ENCODE measurements at regions not wholly inside any gene's neighbourhood (a gene's known extent, or its start where the extent isn't known, plus 50 kb on each side); places are given as distances from the start of the nearest gene placed in this dataset.

GRCh38 chr9:115674091-115674490 lies 479.5 kb upstream of the PAPPA start:
- no peak overlapping the region for H2AK5ac ChIP-seq (ENCODE audit: insufficient read length, low read length)
- no peak overlapping the region for H2BK20ac ChIP-seq (ENCODE audit: low read depth, low read length, poor library complexity, severe bottlenecking)
- WGBS (ENCODE audit: extremely low coverage, insufficient read length, low lambda C conversion rate) = no CpG with 5 or more reads among the region's 1 CpG
- H2BK120ac ChIP-seq (ENCODE audit: low read depth, low read length, poor library complexity, severe bottlenecking) = no peak overlapping the region
- no peak overlapping the region for H2BK12ac ChIP-seq (ENCODE audit: insufficient read length, low read depth, low read length)
- Mint-ChIP-seq H3K4me3 (no peak overlapping the region), H3K4me1 (peaks cover 12 to 26% of the 10 kb centered on the region in 2 experiments), H3K9me3 (peaks cover 5 to 12% of the 10 kb centered on the region in 2 experiments; a peak in 4 of 5 replicates), H3K36me3 (ENCODE audit: insufficient read depth in 1 of 3, low read depth in 3 of 3) (peaks cover 0 to 7% (median 0%) of the 10 kb centered on the region in 3 experiments; a peak in 2 of 7 replicates), H3K27me3 (ENCODE audit: low read depth) (no peaks in the 10 kb centered on the region), H3K27ac (no peak overlapping the region)
- no peak overlapping the region for H4K8ac ChIP-seq (replicated peaks; ENCODE audit: insufficient read length, low read depth, low read length)
- H3K4me2 ChIP-seq (ENCODE audit: insufficient read depth, insufficient read length, low read length) = no peak overlapping the region
- H3K14ac ChIP-seq (ENCODE audit: insufficient read depth, low read length) = no peak overlapping the region
- no peaks in the 10 kb centered on the region for H3K23me2 ChIP-seq (ENCODE audit: insufficient read length, low read depth, low read length, poor library complexity, severe bottlenecking)
- H4K5ac ChIP-seq (ENCODE audit: insufficient read length, low read depth, low read length) = no peak overlapping the region
- no peak overlapping the region for H3K4ac ChIP-seq (ENCODE audit: low read depth, low read length)
- H2BK5ac ChIP-seq (ENCODE audit: insufficient read length, low read length) = no peak overlapping the region
- H3K23ac ChIP-seq (ENCODE audit: insufficient read length, low read depth, low read length) = no peak overlapping the region
- no peaks in the 10 kb centered on the region for H4K20me1 ChIP-seq (ENCODE audit: control insufficient read depth, insufficient read depth, insufficient read length)
- TF ChIP-seq CTCF (conservative IDR thresholded peaks at IDR 0.05) = no peak
- no peak overlapping the region for H3K18ac ChIP-seq (ENCODE audit: insufficient read length, low read depth, low read length)
- no peak overlapping the region for H4K91ac ChIP-seq (ENCODE audit: insufficient read length, low read depth, low read length)
- no peak overlapping the region for H2BK15ac ChIP-seq (ENCODE audit: low read depth, low read length)
- H3K56ac ChIP-seq (ENCODE audit: insufficient read length, low read depth, low read length) = no peak overlapping the region
- H3T11ph ChIP-seq (ENCODE audit: low read length) = no peak overlapping the region
- no peaks in the 10 kb centered on the region for H3K79me1 ChIP-seq (ENCODE audit: insufficient read depth, low read depth, low read length, poor library complexity, severe bottlenecking)
- H2AFZ ChIP-seq (ENCODE audit: low read length) = no peak overlapping the region
- H3K27ac ChIP-seq (ENCODE audit: insufficient read length, low read depth, low read length) = no peak overlapping the region
- H3K9me3 ChIP-seq (ENCODE audit: control insufficient read depth, low read depth, low read length) = no peaks in the 10 kb centered on the region
- no peaks in the 10 kb centered on the region for H3K4me1 ChIP-seq (ENCODE audit: insufficient read depth, low read length)
- H3K27me3 ChIP-seq (ENCODE audit: insufficient read depth, low read length) = no peaks in the 10 kb centered on the region
- DNase-seq = no peak
- no peak overlapping the region for H3K9ac ChIP-seq (ENCODE audit: extremely low read depth, insufficient read length, low read length)
- H3K79me2 ChIP-seq (ENCODE audit: insufficient read depth, low read length) = no peaks in the 10 kb centered on the region
